ENCODE measurements at regions not wholly inside any gene's neighbourhood (a gene's known extent, or its start where the extent isn't known, plus 50 kb on each side); places are given as distances from the start of the nearest gene placed in this dataset.

GRCh38 chr9:115398996-115399395 is 281.0 kb upstream of the TNC start:
- TF ChIP-seq CTCF (IDR thresholded peaks at IDR 0.05) (no peak), ZFX (IDR thresholded peaks at IDR 0.05; ENCODE audit: borderline replicate concordance) (no peak)
- H3K27ac ChIP-seq: no peak overlapping the region

DNA sequence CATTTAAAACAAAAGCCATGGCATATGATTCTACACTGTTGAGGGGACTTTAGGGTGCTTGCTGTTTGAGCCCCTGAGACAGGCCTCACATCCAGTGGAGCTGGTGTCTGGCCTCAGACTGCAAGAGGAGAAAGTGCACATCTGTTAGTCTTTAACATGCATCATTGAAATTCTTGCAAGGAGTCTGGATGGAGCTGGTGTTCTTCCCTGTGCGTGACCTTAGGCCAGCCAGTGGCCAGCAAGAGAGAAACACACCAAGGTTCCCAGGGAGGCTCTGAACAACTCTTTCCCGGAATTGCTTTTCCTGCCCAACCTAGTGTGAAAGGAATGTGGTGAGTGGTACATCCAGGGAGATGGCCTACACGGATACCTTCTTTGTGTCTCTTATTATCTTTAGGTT is 282.8 kb upstream of the TNC start:
- no peak for TF ChIP-seq CTCF (IDR thresholded peaks at IDR 0.05)
- no peak for TF ChIP-seq ZFX (IDR thresholded peaks at IDR 0.05; ENCODE audit: borderline replicate concordance)
- H3K27ac ChIP-seq: no peak overlapping the region

- TF ChIP-seq ZFX (IDR thresholded peaks at IDR 0.05; ENCODE audit: borderline replicate concordance) (no peak), CTCF (IDR thresholded peaks at IDR 0.05) (no peak)
- H3K27ac ChIP-seq: no peak overlapping the region
Measured at GRCh38 chr9:115401756-115402327, 283.9 kb upstream of the TNC start.

- TF ChIP-seq ZFX (IDR thresholded peaks at IDR 0.05; ENCODE audit: borderline replicate concordance) (no peak), CTCF (IDR thresholded peaks at IDR 0.05) (no peak)
- H3K27ac ChIP-seq: no peak overlapping the region
Measured at GRCh38 chr9:115403753-115404152, 285.8 kb upstream of the TNC start.

DNA sequence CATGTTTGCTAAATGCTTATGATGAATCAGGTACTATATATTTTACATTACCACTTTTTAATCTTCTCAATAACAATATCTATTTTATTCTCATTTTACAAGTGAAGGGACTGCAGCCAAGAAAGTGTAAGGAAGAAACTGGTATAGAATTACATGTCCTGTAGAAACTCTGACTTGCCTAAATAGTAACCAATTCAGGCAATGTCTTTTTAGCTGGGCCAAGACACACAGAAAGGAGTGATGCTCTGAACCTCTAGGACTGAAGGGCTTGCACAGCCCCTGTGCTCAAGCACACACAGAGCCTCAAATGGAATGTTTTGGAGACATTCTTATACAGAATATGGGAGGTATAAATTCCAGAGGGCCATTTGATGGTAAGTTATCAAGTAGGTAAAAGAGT is 286.4 kb upstream of the TNC start:
- no peak overlapping the region for H3K27ac ChIP-seq
- TF ChIP-seq ZFX (IDR thresholded peaks at IDR 0.05; ENCODE audit: borderline replicate concordance) (no peak), CTCF (IDR thresholded peaks at IDR 0.05) (no peak)

DNA sequence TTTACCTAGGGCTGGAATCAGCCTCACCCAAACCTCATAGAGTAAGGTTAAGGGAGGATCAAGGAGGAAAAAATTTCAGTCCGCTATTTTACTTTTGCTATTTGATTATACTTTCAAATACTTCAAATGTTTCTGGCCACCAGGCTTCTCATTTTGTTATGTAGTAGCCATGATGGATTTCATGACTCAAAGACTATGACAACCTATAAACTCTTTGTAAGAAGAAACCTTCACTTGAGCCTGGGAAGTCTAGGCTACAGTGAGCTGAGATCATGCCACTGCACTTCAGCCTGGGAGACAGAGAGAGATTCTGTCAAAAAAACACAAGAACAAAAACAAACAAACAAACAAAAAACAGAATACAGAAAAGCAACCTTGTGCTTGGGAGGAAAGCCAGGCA is 293.6 kb upstream of the TNC start:
- TF ChIP-seq CTCF (IDR thresholded peaks at IDR 0.05) (no peak), ZFX (IDR thresholded peaks at IDR 0.05; ENCODE audit: borderline replicate concordance) (no peak)
- H3K27ac ChIP-seq: no peak overlapping the region

DNA sequence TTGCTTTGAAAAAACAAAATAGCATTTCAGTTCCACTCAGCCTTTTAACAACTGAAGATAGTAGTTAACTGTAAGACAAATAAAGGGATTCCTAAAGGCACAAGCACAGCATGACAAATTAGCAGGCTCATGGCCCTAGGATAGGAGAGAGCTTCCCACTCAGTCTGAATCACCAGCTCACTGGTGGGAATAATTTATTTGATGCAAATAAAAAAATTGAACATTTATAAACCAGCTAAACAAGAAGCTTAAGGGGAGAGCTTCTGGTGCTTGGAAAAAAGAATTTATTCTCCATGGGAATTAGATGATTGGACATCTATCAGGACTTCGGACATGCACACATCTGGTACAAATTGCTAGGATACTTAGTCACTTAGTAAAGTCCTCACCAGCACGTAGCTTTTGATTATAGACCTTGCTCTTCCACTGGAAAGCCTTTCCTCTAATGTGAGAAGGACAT is 294.1 kb upstream of the TNC start:
- H3K27ac ChIP-seq: no peak overlapping the region
- TF ChIP-seq CTCF (IDR thresholded peaks at IDR 0.05): no peak
- no peak for TF ChIP-seq ZFX (IDR thresholded peaks at IDR 0.05; ENCODE audit: borderline replicate concordance)

Measured in 22Rv1 (cell line).